HG03520 (cell line): ENCODE measurements at regions not wholly inside any gene's neighbourhood (a gene's known extent, or its start where the extent isn't known, plus 50 kb on each side); places are given as distances from the start of the nearest gene placed in this dataset.

Source experiments
- ATAC-seq: cut with Tn5 transposase; IDR thresholded peaks from one replicate; pipeline ENCODE4 v1.9.1; 2021; ENCODE audit warnings: mild to moderate bottlenecking, moderate library complexity; ENCODE audit not compliant: unreplicated experiment

DNA sequence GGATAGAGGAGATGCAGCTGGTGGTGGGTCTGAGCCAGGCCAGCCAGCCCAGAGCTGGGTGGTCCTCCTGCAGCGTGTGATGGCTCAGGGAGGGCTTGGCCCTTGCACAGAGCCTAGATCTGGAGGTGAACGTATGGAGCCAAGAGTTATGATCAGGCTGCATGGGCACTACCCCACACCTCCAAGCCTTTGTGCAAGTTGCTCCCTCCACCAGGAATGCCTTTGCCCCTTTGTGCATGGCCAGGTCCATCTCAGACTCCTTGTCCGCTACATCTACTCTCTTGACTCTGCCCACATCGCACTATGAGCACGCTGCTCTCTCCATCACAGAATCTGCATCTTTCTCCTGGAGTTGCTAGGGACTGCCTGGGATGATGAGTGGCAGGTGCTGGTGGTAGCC, 895.7 kb downstream of the TBC1D22A start:
- ATAC-seq, result no peak

DNA sequence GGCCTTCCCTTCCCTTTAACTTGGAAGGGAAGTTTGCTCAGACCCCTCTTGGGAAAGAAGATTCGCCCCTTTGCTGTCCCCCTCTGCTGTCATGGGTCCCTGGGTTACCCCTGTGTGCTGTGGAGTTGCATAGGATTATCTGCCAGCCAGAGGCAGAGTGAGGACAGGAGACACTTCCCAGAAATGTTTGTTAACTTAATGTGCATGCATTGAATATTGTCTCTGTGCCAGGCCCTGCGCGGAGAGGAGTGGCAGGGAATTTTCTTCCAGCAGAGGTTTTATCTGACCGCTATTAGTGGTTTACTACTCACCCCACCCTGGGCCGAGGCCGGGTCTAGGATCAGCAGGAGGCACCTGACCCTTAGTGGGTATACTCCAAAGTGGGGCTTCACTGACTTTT, 894.8 kb downstream of the TBC1D22A start:
- ATAC-seq, result no peak

DNA sequence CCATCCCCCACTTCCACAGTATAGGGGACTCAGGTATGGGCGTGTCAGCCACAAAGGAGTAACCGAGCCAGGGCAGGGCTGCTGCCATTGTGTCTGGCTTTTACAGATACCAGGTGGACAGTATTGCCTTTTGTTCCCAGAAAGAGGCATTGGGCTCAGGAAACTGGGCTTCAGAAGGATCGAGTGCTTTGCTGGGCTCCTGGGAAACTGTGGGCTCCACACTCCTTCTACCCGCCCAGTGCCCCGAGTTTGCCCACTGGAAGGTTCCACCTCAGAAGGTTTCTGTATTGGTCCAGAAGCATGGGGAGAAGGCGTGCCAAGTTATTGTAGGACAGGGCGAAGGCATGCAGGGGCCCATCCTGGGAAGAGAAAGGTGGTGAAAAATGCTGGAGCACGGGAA, 894.4 kb downstream of the TBC1D22A start:
- ATAC-seq, result no peak

DNA sequence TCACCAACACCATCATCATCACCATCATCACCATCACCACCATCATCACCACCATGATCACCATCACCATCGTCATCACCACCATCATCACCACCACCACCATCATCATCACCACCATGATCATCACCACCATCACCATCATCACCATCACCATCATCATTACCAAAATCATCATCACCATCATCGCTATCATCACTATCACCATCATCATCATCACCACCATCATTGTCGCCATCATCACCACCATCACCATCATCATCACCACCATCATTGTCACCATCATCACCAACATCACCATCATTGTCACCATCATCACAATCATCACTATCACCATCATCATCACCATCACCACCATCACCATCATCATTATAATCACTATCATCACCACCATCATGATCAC, 893.5 kb downstream of the TBC1D22A start:
- ATAC-seq, result no peak

DNA sequence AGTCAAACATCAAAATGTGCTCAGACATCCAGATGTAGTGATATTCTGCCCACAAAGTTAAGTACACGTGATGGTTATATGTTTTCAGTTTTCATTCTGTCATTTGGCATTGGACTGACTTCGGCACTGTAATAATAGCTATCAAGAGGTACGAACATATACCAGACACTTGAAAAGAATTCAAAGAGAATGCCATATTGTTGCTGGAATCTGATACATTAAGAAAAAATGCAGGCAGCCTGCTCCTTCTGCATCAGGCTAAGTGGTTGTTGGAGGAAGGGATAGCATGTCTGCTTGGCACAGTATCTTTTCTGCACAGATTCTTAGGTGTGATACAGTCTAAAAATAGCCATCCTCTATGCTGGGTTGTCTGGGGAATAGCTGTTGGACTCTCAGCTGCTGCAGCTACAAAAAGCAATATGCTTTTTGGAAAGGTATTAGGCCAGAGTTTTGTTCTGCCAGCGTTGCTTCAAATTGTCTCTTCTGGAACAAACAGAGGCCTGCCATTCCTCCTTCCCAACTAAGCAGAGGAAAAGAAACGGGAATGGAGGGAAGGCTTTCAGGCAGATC, 892.6 kb downstream of the TBC1D22A start:
- ATAC-seq, result no peak

DNA sequence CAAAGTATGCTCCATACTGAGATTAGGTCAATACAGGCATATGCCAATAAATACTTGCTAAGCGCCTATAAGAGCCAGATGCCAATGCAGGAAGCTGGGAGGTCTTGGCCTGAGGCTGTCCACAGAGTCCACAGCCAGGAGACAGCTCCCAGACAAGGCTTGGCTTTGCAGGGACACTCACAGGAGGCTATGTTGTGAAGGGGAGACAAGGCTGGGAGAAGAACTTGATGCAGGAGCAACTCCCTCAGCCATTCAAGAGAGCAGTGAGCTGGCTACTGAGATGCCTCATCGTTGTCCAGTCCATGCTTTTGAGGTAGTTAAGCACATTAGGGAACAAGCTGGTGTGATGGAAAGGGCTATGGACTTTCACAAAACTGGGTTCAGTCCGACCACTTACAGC, 891.5 kb downstream of the TBC1D22A start:
- ATAC-seq, result no peak

DNA sequence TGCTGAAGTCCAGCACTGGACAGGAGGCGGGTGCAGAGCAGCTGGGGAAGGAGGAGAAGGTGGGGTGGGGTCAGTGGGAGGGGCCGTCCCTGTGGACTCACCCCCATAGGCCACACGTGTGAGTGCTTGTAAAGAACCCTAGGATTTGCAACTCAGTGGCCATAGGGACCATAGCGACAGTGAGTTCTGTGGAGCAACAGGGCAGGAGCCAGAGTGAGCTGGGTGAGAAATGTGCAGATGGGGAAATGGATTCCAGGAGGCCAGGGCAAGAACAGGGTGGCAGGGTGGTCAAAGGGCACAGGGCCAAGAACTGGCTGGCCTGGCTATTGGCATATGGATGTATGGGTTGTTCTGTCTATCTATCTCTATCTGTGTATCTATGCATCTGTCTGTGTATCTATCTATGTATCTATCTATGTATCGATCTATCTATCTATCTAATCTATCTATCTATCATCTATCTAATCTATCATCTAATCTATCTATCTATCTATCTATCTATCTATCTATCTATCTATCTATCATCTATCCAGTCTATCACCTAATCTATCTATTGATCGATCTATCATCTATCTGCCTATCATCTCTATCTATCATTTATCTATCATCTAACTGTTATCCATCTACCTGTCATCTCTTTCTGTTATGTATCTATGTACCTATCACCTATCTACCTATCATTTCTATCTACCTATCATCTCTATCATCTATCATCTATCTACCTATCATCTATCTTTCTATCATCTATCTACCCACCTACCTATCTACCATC, 889.0 kb downstream of the TBC1D22A start:
- no peak for ATAC-seq

DNA sequence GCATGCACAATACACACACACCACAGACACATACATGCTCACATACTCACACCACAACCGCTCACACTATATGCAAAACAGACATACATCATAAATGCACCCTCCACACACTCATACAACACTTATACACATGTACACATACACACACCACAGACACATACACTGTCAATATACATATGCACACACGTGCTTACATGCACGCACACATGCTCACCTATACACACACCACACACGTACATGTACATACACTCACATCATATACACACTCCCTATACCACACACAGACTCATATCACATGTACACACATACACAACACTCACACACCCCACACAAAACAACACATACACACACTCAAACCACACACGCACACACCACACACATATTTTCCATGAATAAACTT, 885.3 kb downstream of the TBC1D22A start:
- ATAC-seq, result no peak

DNA sequence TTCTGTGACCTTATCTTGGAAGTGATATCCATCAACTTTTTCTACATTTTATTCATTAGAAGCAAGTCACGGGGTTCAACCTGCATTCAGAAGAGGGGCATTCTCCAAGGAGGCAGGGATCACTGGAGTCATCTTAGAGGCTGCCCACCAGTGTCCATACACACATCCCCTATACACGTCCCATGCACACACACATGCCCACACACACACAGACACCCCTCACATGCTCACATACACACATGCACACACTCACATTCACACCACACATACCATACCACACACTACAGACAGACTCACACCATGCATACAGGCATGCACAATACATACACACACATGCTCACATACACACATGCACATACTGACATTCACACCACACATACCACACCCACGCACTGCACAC, 884.7 kb downstream of the TBC1D22A start:
- no peak for ATAC-seq

DNA sequence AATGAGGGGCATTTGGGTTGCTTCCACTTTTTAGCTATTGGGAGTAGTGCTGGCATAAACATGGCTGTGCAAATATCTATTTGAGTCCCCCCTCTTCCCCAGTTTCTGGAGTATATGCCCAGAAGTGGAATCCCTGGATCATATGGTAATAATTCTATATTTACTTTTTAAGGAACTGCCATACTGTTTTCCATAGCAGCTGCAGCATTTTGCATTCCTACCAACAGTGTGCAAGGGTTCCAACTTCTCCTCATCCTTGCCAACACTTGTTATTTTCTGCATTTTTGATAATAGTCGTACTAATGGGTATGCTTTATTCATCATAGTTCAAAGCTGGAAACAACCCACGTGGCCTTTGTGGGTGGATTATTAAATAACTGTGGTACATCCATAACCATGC, 883.5 kb downstream of the TBC1D22A start:
- ATAC-seq, result no peak

DNA sequence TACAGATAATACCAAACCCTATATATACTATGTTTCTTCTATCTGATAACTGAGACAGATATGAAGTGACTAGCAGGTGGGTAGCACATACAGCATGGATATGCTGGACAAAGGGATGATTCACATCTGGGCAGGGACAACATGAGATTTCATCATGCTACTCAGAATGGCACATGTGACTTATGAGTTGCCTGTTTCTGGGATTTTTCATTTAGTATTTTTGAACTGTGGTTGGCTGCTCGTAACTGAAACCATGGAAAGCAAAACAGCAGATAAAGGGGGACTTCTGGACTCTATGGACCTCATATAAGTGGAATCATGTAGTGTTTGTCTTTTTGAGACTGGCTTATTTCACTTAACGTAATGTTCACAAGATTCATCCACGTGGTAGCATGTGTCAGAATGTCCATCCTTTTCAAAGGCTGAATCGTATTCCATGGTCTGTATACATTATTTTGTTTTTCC, 883.0 kb downstream of the TBC1D22A start:
- no peak for ATAC-seq

DNA sequence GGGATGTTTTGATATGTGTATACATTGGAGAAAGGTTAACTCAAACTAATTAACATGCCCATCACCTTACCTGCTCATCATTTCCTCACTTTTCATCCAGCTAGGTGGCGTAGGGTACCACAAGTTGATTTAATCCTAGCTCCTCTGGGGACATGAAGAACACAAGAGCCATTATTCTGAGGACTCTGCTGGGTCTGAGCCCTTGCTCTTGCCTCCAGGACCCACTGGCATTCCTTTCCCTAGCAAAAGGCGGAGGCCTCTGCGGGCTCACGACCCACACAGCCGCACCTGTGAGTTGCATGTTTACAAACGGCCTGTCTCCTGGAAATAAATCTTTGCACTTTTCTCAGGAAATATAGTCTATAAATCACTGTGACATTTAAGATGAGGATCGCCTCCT, 871.9 kb downstream of the TBC1D22A start:
- no peak for ATAC-seq

DNA sequence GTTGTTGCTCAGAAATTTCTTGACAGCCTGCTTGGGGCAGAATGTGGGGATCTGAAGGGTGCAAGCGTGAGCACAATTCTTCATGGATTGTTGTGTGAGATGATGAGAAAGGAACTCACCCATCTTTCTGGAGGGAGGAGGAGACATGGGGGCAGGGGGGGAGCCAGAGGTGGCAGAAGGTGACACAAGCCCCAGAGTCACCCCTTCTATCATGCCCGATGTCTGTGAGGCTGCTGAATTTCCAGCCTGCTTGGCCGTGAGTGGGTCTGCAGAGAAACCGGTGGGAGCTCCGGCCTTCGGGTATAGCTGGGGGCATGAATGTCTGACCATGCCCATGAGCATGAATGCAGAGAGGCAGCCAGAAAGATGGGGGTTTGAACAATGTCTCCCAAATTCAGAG, 870.7 kb downstream of the TBC1D22A start:
- ATAC-seq, result no peak

DNA sequence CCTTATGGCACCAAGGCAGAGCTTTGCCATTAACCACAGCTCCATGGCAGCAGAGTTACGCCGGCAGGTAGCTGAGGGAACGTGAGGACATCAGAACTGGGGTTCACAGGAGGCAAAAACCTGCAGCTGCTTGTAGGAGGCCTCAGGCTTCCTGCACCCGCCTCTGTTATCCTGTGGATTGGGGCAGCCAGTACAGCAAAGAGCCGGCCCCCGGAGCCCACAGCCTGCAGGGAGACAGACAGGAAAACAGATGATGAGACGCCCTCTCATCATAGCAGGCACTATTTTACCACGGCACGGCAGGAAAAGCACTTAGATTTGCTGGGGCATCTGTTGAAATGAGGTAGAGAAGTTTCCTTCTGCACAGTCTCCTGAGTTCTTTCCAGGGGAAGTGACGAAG, 870.3 kb downstream of the TBC1D22A start:
- ATAC-seq, result no peak

DNA sequence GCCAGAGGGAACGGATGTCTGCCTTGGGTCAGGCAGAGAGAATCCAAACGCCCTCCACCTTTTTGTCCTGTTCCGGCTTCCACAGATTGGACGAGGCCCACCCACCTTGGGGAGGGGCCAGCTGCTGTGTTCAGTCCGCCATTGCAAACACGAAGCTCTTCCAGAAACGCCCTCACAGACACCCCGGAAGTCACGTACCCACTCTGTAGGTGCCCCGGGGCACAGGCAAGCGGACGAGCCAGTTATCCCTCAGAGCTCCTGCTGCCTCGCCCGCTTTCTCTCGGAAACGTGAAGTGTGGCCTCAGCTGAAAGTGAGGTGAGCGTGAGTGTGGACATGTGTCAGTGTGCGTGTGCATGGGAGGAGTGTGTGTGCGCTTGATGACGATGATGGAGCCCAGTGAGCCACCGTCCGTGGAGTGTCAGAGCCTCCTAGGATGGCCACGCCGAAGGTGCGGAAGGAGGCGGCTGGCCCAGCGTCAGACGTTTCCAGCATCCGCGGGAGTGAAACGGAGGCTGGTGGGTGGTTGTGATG, 869.2 kb downstream of the TBC1D22A start:
- no peak for ATAC-seq

DNA sequence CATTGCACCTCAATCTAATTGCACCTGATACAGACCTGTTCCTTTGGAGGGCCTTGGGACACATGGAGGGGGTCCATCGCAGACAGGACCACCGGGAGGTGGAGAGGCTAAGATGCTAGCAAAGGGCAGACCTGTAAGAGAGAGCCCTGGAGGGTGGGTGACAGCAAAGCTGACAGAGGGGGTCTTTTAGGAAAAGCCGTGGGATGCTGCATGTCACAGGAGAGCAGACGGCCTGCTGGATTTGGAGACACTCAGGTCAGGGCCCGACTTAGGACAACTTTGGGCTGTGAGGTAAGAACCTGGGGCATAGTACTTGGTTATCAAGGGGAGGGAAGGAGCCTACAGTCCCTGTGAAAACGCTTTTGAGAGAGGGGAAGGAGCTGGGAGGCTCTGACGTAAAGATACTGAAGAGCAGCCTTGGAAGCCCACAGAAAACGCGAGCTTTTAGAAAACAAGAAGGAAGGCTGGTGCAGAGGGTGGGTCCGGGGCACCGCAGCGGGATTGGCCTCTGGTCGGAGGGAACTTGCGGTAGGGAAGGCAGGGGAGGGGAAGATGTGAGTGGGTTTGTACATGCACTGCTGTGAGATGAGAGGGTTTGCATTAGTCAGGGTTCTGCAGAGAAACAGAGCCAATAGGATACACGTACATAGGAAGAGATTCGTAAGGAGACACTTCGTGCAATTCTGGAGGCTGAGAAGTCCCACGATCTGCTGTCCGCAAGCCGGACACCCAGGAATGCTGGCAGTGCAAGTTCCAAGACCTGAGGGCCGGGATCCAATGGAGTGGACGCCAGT, 868.5 kb downstream of the TBC1D22A start:
- ATAC-seq, result no peak

DNA sequence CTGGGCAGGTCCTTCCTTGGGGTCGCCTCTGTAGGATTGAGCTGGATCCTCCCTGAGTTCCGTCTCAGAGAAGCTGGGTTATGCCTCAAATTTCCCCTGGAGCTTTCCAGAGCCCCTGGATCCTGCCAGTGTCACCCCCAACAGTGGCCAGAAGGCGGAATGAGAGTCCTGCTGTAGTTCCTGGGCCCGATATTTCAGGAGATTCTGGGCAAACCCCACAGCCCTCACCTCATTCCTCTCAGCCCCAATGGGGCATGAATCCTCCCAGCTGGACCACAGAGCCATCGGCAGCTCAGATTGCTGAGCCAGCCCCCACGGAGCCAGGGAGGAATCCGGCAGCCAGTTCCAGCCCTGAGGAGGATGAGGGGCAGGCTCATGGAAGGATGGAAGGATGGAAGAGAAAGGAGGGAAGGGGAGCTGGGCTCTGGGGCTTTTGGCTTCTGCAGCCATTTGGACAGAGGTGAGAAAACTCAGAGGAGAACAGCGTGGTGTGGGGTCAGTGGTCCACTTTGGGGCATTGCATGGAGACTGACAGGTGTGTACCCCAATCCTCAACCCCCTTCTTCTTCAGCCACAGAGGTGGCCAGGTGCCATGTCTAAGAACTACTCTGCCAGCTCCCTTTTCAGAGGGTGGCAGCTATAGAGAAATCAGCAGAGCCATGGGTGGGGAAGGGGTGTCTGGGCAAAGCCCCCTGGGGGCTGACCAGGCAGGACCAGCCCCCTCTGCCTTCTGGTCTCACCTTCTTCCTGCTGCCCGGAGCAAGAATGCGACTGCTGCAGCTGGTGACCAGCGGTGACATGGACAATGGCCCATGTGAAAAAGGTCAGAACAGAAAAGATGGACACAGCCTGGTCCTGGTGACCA, 867.6 kb downstream of the TBC1D22A start:
- ATAC-seq, result no peak

DNA sequence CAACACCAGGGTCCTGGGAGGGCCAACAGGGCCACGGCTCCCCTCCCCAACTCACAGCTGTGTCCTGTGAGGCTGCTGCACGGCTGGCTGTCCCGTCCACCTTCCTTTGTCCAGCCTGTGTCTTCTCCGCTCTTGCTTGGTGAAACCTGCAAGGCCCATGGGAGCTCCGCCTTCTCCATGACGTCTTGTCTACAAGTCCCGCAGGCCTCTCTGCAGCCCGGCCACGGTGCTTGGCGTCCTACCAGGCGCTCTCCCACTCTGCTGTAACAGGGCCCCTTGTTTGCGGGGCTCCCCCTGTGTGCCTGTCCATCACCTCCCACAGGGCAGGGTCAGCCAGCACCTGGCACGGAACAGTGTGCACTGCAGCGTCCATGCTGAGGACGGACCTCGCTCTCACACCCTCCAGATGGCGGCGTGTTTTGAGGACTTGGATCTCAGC, 866.8 kb downstream of the TBC1D22A start:
- no peak for ATAC-seq

DNA sequence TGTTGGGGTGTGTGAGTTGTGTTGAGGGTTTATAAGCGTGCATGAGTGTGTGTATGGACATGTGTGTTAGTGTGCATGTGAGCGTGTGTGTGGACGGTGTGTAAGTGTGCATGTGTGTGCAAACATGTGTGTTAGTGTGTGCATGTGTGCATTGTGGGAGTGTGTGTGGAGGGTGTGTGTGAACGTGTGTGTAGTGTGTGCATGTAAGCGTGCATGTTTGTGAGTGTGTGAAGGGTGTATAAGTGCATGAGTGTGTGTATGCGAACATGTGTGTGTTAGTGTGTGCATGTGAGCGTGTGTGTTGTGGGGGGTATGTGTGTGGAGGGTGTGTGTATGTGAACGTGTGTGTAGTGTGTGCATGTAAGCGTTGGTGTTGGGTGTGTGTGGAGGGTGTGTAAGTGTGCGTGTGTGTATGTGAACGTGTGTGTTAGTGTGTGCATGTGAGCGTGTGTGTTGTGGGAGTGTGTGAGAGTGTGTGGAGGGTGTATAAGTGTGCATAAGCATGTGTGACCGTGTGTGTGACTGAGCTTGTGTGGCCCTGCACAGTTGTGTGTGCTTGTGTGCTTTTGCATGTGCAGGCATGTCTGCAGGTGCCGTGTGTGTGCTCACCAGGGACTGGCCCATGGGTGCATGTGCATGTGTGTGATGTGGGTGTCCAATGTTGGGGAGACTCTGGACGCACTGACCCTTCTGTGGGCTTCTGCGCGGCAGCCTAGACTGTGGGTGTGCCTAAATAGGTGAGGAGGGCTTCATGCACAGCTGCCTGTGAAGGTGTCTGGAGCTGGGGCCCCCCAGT, 866.2 kb downstream of the TBC1D22A start:
- ATAC-seq, result no peak
